ENCODE measurements at regions not wholly inside any gene's neighbourhood (a gene's known extent, or its start where the extent isn't known, plus 50 kb on each side); places are given as distances from the start of the nearest gene placed in this dataset.

GRCh38 chr10:64093304-64093703 lies 572.1 kb downstream of the REEP3 start:
- ChIA-PET POLR2A (ENCODE audit: low non-redundant PET) (no interaction called here), CTCF (no interaction called here)
- TF ChIP-seq, protein P1, sequence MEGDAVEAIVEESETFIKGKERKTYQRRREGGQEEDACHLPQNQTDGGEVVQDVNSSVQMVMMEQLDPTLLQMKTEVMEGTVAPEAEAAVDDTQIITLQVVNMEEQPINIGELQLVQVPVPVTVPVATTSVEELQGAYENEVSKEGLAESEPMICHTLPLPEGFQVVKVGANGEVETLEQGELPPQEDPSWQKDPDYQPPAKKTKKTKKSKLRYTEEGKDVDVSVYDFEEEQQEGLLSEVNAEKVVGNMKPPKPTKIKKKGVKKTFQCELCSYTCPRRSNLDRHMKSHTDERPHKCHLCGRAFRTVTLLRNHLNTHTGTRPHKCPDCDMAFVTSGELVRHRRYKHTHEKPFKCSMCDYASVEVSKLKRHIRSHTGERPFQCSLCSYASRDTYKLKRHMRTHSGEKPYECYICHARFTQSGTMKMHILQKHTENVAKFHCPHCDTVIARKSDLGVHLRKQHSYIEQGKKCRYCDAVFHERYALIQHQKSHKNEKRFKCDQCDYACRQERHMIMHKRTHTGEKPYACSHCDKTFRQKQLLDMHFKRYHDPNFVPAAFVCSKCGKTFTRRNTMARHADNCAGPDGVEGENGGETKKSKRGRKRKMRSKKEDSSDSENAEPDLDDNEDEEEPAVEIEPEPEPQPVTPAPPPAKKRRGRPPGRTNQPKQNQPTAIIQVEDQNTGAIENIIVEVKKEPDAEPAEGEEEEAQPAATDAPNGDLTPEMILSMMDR (conservative IDR thresholded peaks at IDR 0.05; ENCODE audit: low read depth, low read length) = no peak
- TF ChIP-seq EZH2 (IDR thresholded peaks at IDR 0.05; ENCODE audit: borderline replicate concordance, low read depth, low read length, poor library complexity, severe bottlenecking) = no peak
- intact Hi-C loops (cut with micrococcal nuclease; ENCODE audit: unreplicated experiment) = no loop called here
- H3K4me1 ChIP-seq (ENCODE audit: insufficient read depth, low read length, poor library complexity, severe bottlenecking) = no peaks in the 10 kb centered on the region
- DNase-seq (ENCODE audit: low spot score) = no peak
- H3K36me3 ChIP-seq (ENCODE audit: insufficient read depth, low read length, poor library complexity, severe bottlenecking) = no peaks in the 10 kb centered on the region
- no peak overlapping the region for H3K4me3 ChIP-seq (ENCODE audit: low read depth, low read length, poor library complexity, severe bottlenecking)
- no peaks in the 10 kb centered on the region for H3K27me3 ChIP-seq (replicated peaks; ENCODE audit: insufficient read depth, low read depth, low read length, poor library complexity)
- H3K9me3 ChIP-seq (ENCODE audit: low read depth, low read length, poor library complexity, severe bottlenecking) = no peaks in the 10 kb centered on the region
- BruUV-seq (replicated peaks) = no TSS peak
- no peak overlapping the region for H3K27ac ChIP-seq (ENCODE audit: low read depth, low read length, poor library complexity, severe bottlenecking)

GRCh38 chr10:64093946-64094535 lies 572.8 kb downstream of the REEP3 start:
- no peaks in the 10 kb centered on the region for H3K9me3 ChIP-seq (ENCODE audit: low read depth, low read length, poor library complexity, severe bottlenecking)
- DNase-seq (ENCODE audit: low spot score) = no peak
- TF ChIP-seq, protein P1 (conservative IDR thresholded peaks at IDR 0.05; ENCODE audit: low read depth, low read length) = no peak
- no peak for TF ChIP-seq EZH2 (IDR thresholded peaks at IDR 0.05; ENCODE audit: borderline replicate concordance, low read depth, low read length, poor library complexity, severe bottlenecking)
- no TSS peak for BruUV-seq (replicated peaks)
- ChIA-PET POLR2A (ENCODE audit: low non-redundant PET) (no interaction called here), CTCF (no interaction called here)
- no peaks in the 10 kb centered on the region for H3K36me3 ChIP-seq (ENCODE audit: insufficient read depth, low read length, poor library complexity, severe bottlenecking)
- H3K4me3 ChIP-seq (ENCODE audit: low read depth, low read length, poor library complexity, severe bottlenecking) = no peak overlapping the region
- H3K27ac ChIP-seq (ENCODE audit: low read depth, low read length, poor library complexity, severe bottlenecking) = no peak overlapping the region
- no peaks in the 10 kb centered on the region for H3K4me1 ChIP-seq (ENCODE audit: insufficient read depth, low read length, poor library complexity, severe bottlenecking)
- intact Hi-C loops (cut with micrococcal nuclease; ENCODE audit: unreplicated experiment) = no loop called here
- H3K27me3 ChIP-seq (replicated peaks; ENCODE audit: insufficient read depth, low read depth, low read length, poor library complexity) = no peaks in the 10 kb centered on the region

- intact Hi-C loops (cut with micrococcal nuclease; ENCODE audit: unreplicated experiment) = no loop called here
- no peak overlapping the region for H3K4me3 ChIP-seq (ENCODE audit: low read depth, low read length, poor library complexity, severe bottlenecking)
- DNase-seq (ENCODE audit: low spot score) = no peak
- POLR2A ChIA-PET (ENCODE audit: low non-redundant PET) = no interaction called here
- no peak overlapping the region for H3K27ac ChIP-seq (ENCODE audit: low read depth, low read length, poor library complexity, severe bottlenecking)
- no peaks in the 10 kb centered on the region for H3K36me3 ChIP-seq (ENCODE audit: insufficient read depth, low read length, poor library complexity, severe bottlenecking)
- BruUV-seq (replicated peaks) = no TSS peak
- no peaks in the 10 kb centered on the region for H3K9me3 ChIP-seq (ENCODE audit: low read depth, low read length, poor library complexity, severe bottlenecking)
- TF ChIP-seq EZH2 (IDR thresholded peaks at IDR 0.05; ENCODE audit: borderline replicate concordance, low read depth, low read length, poor library complexity, severe bottlenecking) = no peak
- H3K4me1 ChIP-seq (ENCODE audit: insufficient read depth, low read length, poor library complexity, severe bottlenecking) = no peaks in the 10 kb centered on the region
- no peaks in the 10 kb centered on the region for H3K27me3 ChIP-seq (replicated peaks; ENCODE audit: insufficient read depth, low read depth, low read length, poor library complexity)
- CTCF ChIA-PET = no interaction called here
These were observed 575.7 kb downstream of the REEP3 start for GRCh38 chr10:64096941-64097340.

All from A673 (cell line).